Hepatocyte (in vitro differentiated cells): ENCODE measurements at regions not wholly inside any gene's neighbourhood (a gene's known extent, or its start where the extent isn't known, plus 50 kb on each side); places are given as distances from the start of the nearest gene placed in this dataset.

Experiments used
- DNase-seq: peaks from one replicate; pipeline ENCODE4 v3.0.0-alpha.2; 2016; ENCODE audit warnings: low spot score
- H2AFZ ChIP-seq: fragments of 200-600 bp; sonication (generic); 2 replicates; pipeline ENCODE4 v1.6.0; 2016; ENCODE audit warnings: antibody characterized with exemption, mild to moderate bottlenecking
- H3K27ac ChIP-seq: fragments of 200-600 bp; sonication (generic); 2 replicates; pipeline ENCODE4 v1.5.1; 2016; ENCODE audit warnings: mild to moderate bottlenecking
- H3K27me3 ChIP-seq: fragments of 200-600 bp; sonication (generic); 2 replicates; pipeline ENCODE4 v1.6.1; 2016
- H3K36me3 ChIP-seq: fragments of 200-600 bp; sonication (generic); replicated peaks from 2 replicates; pipeline ENCODE4 v1.5.1; 2016; ENCODE audit warnings: low read depth; ENCODE audit not compliant: insufficient read depth
- H3K4me1 ChIP-seq: fragments of 200-600 bp; sonication (generic); 2 replicates; pipeline ENCODE4 v1.5.1; 2016; ENCODE audit warnings: mild to moderate bottlenecking, moderate library complexity; ENCODE audit not compliant: insufficient read depth
- H3K4me2 ChIP-seq: fragments of 200-600 bp; sonication (generic); 2 replicates; pipeline ENCODE4 v1.6.0; 2016
- H3K4me3 ChIP-seq: fragments of 200-600 bp; sonication (generic); 2 replicates; pipeline ENCODE4 v1.5.1; 2016; ENCODE audit warnings: mild to moderate bottlenecking
- H3K79me2 ChIP-seq: fragments of 200-600 bp; sonication (generic); 2 replicates; pipeline ENCODE4 v1.6.0; 2017; ENCODE audit warnings: mild to moderate bottlenecking
- H3K9me2 ChIP-seq: fragments of 200-600 bp; sonication (generic); replicated peaks from 2 replicates; pipeline ENCODE4 v1.6.0; 2017; ENCODE audit warnings: mild to moderate bottlenecking; ENCODE audit not compliant: insufficient read depth
- H3K9me3 ChIP-seq: fragments of 200-600 bp; sonication (generic); 2 replicates; pipeline ENCODE4 v1.5.1; 2016; ENCODE audit warnings: low read depth, mild to moderate bottlenecking
- H4K20me1 ChIP-seq: fragments of 200-600 bp; sonication (generic); 2 replicates; pipeline ENCODE4 v1.6.0; 2016; ENCODE audit warnings: mild to moderate bottlenecking; ENCODE audit not compliant: insufficient read depth, poor library complexity, severe bottlenecking
- CTCF ChIP-seq: fragments of 200-600 bp; sonication (generic); IDR thresholded peaks from 2 replicates; pipeline ENCODE4 v1.5.1; 2016; ENCODE audit warnings: antibody characterized with exemption, mild to moderate bottlenecking; ENCODE audit not compliant: poor library complexity
- EZH2 ChIP-seq: fragments of 200-600 bp; sonication (generic); IDR thresholded peaks from 2 replicates; pipeline ENCODE4 v1.6.1; 2016; ENCODE audit warnings: antibody characterized with exemption, mild to moderate bottlenecking, borderline replicate concordance
- EZH2phosphoT487 ChIP-seq: fragments of 200-600 bp; sonication (generic); IDR thresholded peaks from one replicate; pipeline ENCODE4 v1.6.1; 2018; ENCODE audit warnings: antibody characterized with exemption, mild to moderate bottlenecking, low read depth, moderate library complexity; ENCODE audit not compliant: unreplicated experiment, severe bottlenecking
- WGBS: methylation state at CpG from one replicate; pipeline ENCODE4 v1.1.6; 2016; ENCODE audit warnings: low lambda C conversion rate; ENCODE audit errors: missing lambda C conversion rate; 5-methylcytosine and 5-hydroxymethylcytosine counted together

- Histone ChIP-seq H3K9me2 (no peaks in the 10 kb centered on the region), H3K4me3 (no peak overlapping the region)
These were observed 356.5 kb upstream of the SLITRK6 start for GRCh38 chr13:86155756-86156155.

GRCh38 chr13:86142080-86142479 is 342.9 kb upstream of the SLITRK6 start:
- Histone ChIP-seq H3K9me3 (no peaks in the 10 kb centered on the region), H3K4me2 (no peak overlapping the region), H3K79me2 (no peaks in the 10 kb centered on the region), H4K20me1 (no peaks in the 10 kb centered on the region), H3K27ac (no peak overlapping the region), H3K9me2 (no peaks in the 10 kb centered on the region), H3K36me3 (no peaks in the 10 kb centered on the region), H2AFZ (no peak overlapping the region), H3K4me1 (no peaks in the 10 kb centered on the region), H3K4me3 (no peak overlapping the region), H3K27me3 (no peaks in the 10 kb centered on the region)
- TF ChIP-seq EZH2phosphoT487 (no peak), CTCF (no peak)
- no peak for DNase-seq
- 84% methylated on average over 4 of the region's 4 CpGs for WGBS

More at GRCh38 chr13:86155756-86156155, 356.5 kb upstream of the SLITRK6 start:
- Histone ChIP-seq H3K79me2 (no peaks in the 10 kb centered on the region), H4K20me1 (no peaks in the 10 kb centered on the region), H3K27me3 (no peaks in the 10 kb centered on the region), H3K27ac (no peak overlapping the region), H3K36me3 (no peaks in the 10 kb centered on the region), H2AFZ (no peak overlapping the region), H3K4me2 (no peak overlapping the region), H3K9me3 (no peaks in the 10 kb centered on the region), H3K4me1 (no peaks in the 10 kb centered on the region)
- 87% methylated on average over 3 of the region's 3 CpGs for WGBS
- TF ChIP-seq CTCF, result no peak
- TF ChIP-seq EZH2, result no peak
- TF ChIP-seq EZH2phosphoT487, result no peak
- no peak for DNase-seq

GRCh38 chr13:86135856-86136255 is 336.6 kb upstream of the SLITRK6 start:
- DNase-seq, result no peak
- H3K4me1 ChIP-seq, result no peaks in the 10 kb centered on the region
- no peaks in the 10 kb centered on the region for H3K9me3 ChIP-seq
- H3K27ac ChIP-seq, result no peak overlapping the region
- no peaks in the 10 kb centered on the region for H3K27me3 ChIP-seq
- TF ChIP-seq EZH2 (no peak), CTCF (no peak), EZH2phosphoT487 (no peak)
- no peaks in the 10 kb centered on the region for H3K9me2 ChIP-seq
- no peak overlapping the region for H2AFZ ChIP-seq
- H3K4me3 ChIP-seq, result no peak overlapping the region
- H4K20me1 ChIP-seq, result no peaks in the 10 kb centered on the region
- H3K36me3 ChIP-seq, result no peaks in the 10 kb centered on the region
- H3K79me2 ChIP-seq, result no peaks in the 10 kb centered on the region
- no peak overlapping the region for H3K4me2 ChIP-seq

DNA sequence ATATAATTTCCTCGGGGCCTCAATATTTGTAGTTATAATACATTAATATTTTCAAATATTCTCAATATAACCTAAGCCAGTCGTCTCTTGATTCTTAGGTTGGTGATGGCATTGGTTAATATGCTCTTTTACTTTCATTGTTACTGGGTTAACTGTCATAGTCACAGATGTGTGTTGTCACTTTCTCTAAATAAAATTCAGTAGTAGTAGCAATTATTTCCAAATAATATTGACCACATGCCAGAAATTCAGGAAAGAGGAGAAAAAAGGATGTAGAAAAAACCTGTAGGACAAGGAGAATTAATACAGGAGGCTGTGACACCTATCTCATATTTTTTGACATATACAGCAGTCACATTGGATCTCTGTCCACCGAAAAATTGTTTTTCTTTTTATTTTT is 322.7 kb upstream of the SLITRK6 start:
- Histone ChIP-seq H3K27ac (no peak overlapping the region), H3K9me3 (no peaks in the 10 kb centered on the region), H3K27me3 (no peaks in the 10 kb centered on the region), H3K4me1 (no peaks in the 10 kb centered on the region), H3K79me2 (no peaks in the 10 kb centered on the region), H3K9me2 (no peaks in the 10 kb centered on the region), H3K4me2 (no peak overlapping the region), H4K20me1 (no peaks in the 10 kb centered on the region), H2AFZ (no peak overlapping the region), H3K4me3 (no peak overlapping the region), H3K36me3 (no peaks in the 10 kb centered on the region)
- no peak for DNase-seq
- 80% methylated on average over 3 of the region's 3 CpGs for WGBS
- TF ChIP-seq EZH2, result no peak
- TF ChIP-seq EZH2phosphoT487, result no peak
- no peak for TF ChIP-seq CTCF
